GM12878 (cell line): ENCODE measurements at regions not wholly inside any gene's neighbourhood (a gene's known extent, or its start where the extent isn't known, plus 50 kb on each side); places are given as distances from the start of the nearest gene placed in this dataset.

ENCODE experiments used
- ATAC-seq: fragments of 200-7000 bp; cut with Tn5 transposase; 3 replicates; pipeline ENCODE4 v1.9.1; 2020; ENCODE audit warnings: mild to moderate bottlenecking, moderate library complexity
- BruUV-seq: library from RNA; stranded (reverse); fragments of 400-500 nt; replicated peaks from 2 replicates; lab custom pipeline; 2021; lab: Mats Ljungman, UMichigan
- CTCF ChIA-PET: fragments of 300-600 bp; sonication (Branson Sonifier 250); formaldehyde crosslinking; extraction: SDS; loops from one replicate; lab custom pipeline; 2021; ENCODE audit warnings: inconsistent platforms; lab: Yijun Ruan, JAX
- POLR2A ChIA-PET: fragments of 350-600 bp; formaldehyde crosslinking; extraction: SDS; loops from one replicate; lab custom pipeline; 2021; ENCODE audit warnings: inconsistent platforms; lab: Charles Lee
- RAD21 ChIA-PET: fragments of 300-600 bp; sonication (Branson Sonifier 250); formaldehyde crosslinking; loops from one replicate; lab custom pipeline; 2023; ENCODE audit warnings: antibody characterized with exemption; ENCODE audit not compliant: unreplicated experiment; lab: Charles Lee
- SMC1A ChIA-PET: fragments of 300-600 bp; sonication (Branson Sonifier 250); formaldehyde crosslinking; loops from one replicate; lab custom pipeline; 2023; ENCODE audit not compliant: unreplicated experiment, uncharacterized antibody; lab: Charles Lee
- DNase-seq: peaks from one replicate; pipeline ENCODE4 v3.0.0-alpha.2; 2011; ENCODE audit warnings: low read depth, low spot score
- FAIRE-seq: peaks from 3 replicates; lab custom pipeline; 2011; peaks lifted over from hg19 to GRCh38; lab: Jason Lieb, UNC
- H2AFZ ChIP-seq: 2 replicates; pipeline ENCODE4 v1.6.0; 2011; ENCODE audit warnings: low read depth, low read length, control low read depth; ENCODE audit not compliant: control insufficient read depth
- H3K27ac ChIP-seq: 2 replicates; pipeline ENCODE4 v1.5.1; 2011; ENCODE audit warnings: control low read depth; ENCODE audit not compliant: control insufficient read depth, insufficient read depth
- H3K27me3 ChIP-seq, 2 experiments: replicated peaks in 1 of 2; 2 replicates each; pipeline versions ENCODE4 v1.6.0 to v1.6.1; 2011; ENCODE audit warnings: low read length in 1 of 2; ENCODE audit not compliant: control insufficient read depth in 2 of 2, insufficient read depth in 2 of 2
- H3K36me3 ChIP-seq, 2 experiments: 2 replicates each; pipeline ENCODE4 v1.5.1; 2011; ENCODE audit warnings: low read length in 1 of 2; ENCODE audit not compliant: control insufficient read depth in 2 of 2, insufficient read depth in 2 of 2
- H3K4me1 ChIP-seq: 2 replicates; pipeline ENCODE4 v1.6.1; 2011; ENCODE audit warnings: mild to moderate bottlenecking, low read length, moderate library complexity, mixed read lengths; ENCODE audit not compliant: control insufficient read depth, insufficient read depth
- H3K4me2 ChIP-seq: 2 replicates; pipeline ENCODE4 v1.6.0; 2011; ENCODE audit warnings: control low read depth; ENCODE audit not compliant: control insufficient read depth, insufficient read depth
- H3K4me3 ChIP-seq: fragments of 200-600 bp; sonication (generic); 2 replicates; pipeline ENCODE4 v1.5.1; 2016
- H3K79me2 ChIP-seq: 2 replicates; pipeline ENCODE4 v1.6.0; 2011; ENCODE audit warnings: low read length; ENCODE audit not compliant: control insufficient read depth, insufficient read depth
- H3K9ac ChIP-seq: 2 replicates; pipeline ENCODE4 v1.8.0; 2011; ENCODE audit warnings: low read length, control low read depth, mixed read lengths; ENCODE audit not compliant: control insufficient read depth, insufficient read depth
- H3K9me3 ChIP-seq: replicated peaks from 3 replicates; pipeline ENCODE4 v1.5.1; 2011; ENCODE audit warnings: mild to moderate bottlenecking, low read length; ENCODE audit not compliant: control insufficient read depth, insufficient read depth
- H4K20me1 ChIP-seq: 2 replicates; pipeline ENCODE4 v1.6.0; 2011; ENCODE audit not compliant: control insufficient read depth, insufficient read depth
- BCLAF1 ChIP-seq: fragments of 450-650 bp; IDR thresholded peaks from 2 replicates; pipeline ENCODE4 v1.6.1; 2017; ENCODE audit warnings: antibody characterized with exemption, mild to moderate bottlenecking, moderate library complexity
- BMI1 ChIP-seq: fragments of 450-650 bp; IDR thresholded peaks from 2 replicates; pipeline ENCODE4 v1.6.1; 2016; ENCODE audit warnings: mild to moderate bottlenecking, moderate library complexity, borderline replicate concordance
- EED ChIP-seq: sonication (generic); IDR thresholded peaks from 2 replicates; pipeline ENCODE4 v1.6.1; 2016; ENCODE audit warnings: antibody characterized with exemption, low read depth
- FOS ChIP-seq: IDR thresholded peaks from 3 replicates; pipeline ENCODE4 v1.6.1; 2011; ENCODE audit warnings: borderline replicate concordance; ENCODE audit not compliant: insufficient read length; ENCODE audit errors: extremely low read depth
- NR2F1 ChIP-seq: fragments of 450-650 bp; conservative IDR thresholded peaks from 2 replicates; pipeline ENCODE4 v1.6.1; 2017; ENCODE audit warnings: mild to moderate bottlenecking
- SKIL ChIP-seq: fragments of 450-650 bp; IDR thresholded peaks from 2 replicates; pipeline ENCODE4 v1.6.1; 2017; ENCODE audit warnings: mild to moderate bottlenecking, low read depth, inconsistent platforms; ENCODE audit not compliant: poor library complexity, severe bottlenecking
- SPI1 ChIP-seq: IDR thresholded peaks from 2 replicates; pipeline ENCODE4 v1.6.1; 2011; ENCODE audit warnings: low read depth, mild to moderate bottlenecking, low read length, moderate library complexity, borderline replicate concordance; ENCODE audit not compliant: insufficient read depth
- ZBTB11 ChIP-seq: fragments of 450-650 bp; formaldehyde crosslinking; IDR thresholded peaks from 2 replicates; pipeline ENCODE4 v1.5.0; 2022; ENCODE audit warnings: mild to moderate bottlenecking, missing genetic modification characterization
- WGBS: methylation state at CpG from one replicate; pipeline ENCODE4 v1.1.6; 2016; ENCODE audit warnings: low lambda C conversion rate; ENCODE audit not compliant: insufficient replicate concordance, insufficient coverage; ENCODE audit errors: missing lambda C conversion rate; 5-methylcytosine and 5-hydroxymethylcytosine counted together
- in situ Hi-C: fragments of 300-500 bp; cut with MboI; formaldehyde crosslinking; loops from 9 replicates; pipeline ENCODE4 v1.14.3; 2018; ENCODE audit warnings: mixed read lengths
- intact Hi-C: fragments of 100-400 bp; cut with micrococcal nuclease; formaldehyde crosslinking; loops from one replicate; pipeline ENCODE4 v1.14.2; 2022; ENCODE audit not compliant: unreplicated experiment

- intact Hi-C loops, result no loop called here
- peak; percentile 11; the same call in 1 of the 2 replicates for TF ChIP-seq SPI1
- no peak for TF ChIP-seq NR2F1
- Histone ChIP-seq H3K27ac (no peak overlapping the region), H4K20me1 (no peaks in the 10 kb centered on the region), H3K79me2 (no peaks in the 10 kb centered on the region), H2AFZ (no peak overlapping the region), H3K4me2 (no peak overlapping the region), H3K9me3 (peaks cover 3% of the 10 kb centered on the region; the same call in 1 of the 3 replicates), H3K36me3 (no peaks in the 10 kb centered on the region), H3K27me3 (peaks cover 0 to 2% of the 10 kb centered on the region in 2 experiments; a peak in 1 of 4 replicates), H3K4me3 (no peak overlapping the region), H3K9ac (no peak overlapping the region), H3K4me1 (no peaks in the 10 kb centered on the region)
- FAIRE-seq, result no peak
- DNase-seq, result no peak
- WGBS, result 26% methylated on average over 2 of the region's 2 CpGs
- in situ Hi-C loops, result no loop called here
- ChIA-PET POLR2A (no interaction called here), SMC1A (interaction anchor here (1.2 to 1.7 kb wide), 2 partner anchors 10 to 121 kb away, joined by 3 to 5 read pairs; no protein-coding TSS in a partner anchor), CTCF (no interaction called here), RAD21 (no interaction called here)
- BruUV-seq, result no TSS peak
- no peak for ATAC-seq
These were observed 74.0 kb upstream of the RALGAPA2 start for GRCh38 chr20:20786428-20786827.

- Histone ChIP-seq H3K79me2 (no peaks in the 10 kb centered on the region), H3K9me3 (peaks cover 3% of the 10 kb centered on the region; the same call in 1 of the 3 replicates), H2AFZ (no peak overlapping the region), H4K20me1 (no peaks in the 10 kb centered on the region), H3K27me3 (peaks cover 0 to 2% of the 10 kb centered on the region in 2 experiments; a peak in 1 of 4 replicates), H3K36me3 (no peaks in the 10 kb centered on the region), H3K4me1 (no peaks in the 10 kb centered on the region; the same call in 1 of the 2 replicates), H3K4me2 (no peak overlapping the region), H3K27ac (no peak overlapping the region), H3K9ac (no peak overlapping the region), H3K4me3 (no peak overlapping the region)
- FAIRE-seq (no peak), ATAC-seq (no peak), DNase-seq (no peak)
- no TSS peak for BruUV-seq
- RAD21 ChIA-PET, result no interaction called here
- POLR2A ChIA-PET, result no interaction called here
- WGBS, result 7% methylated on average over 2 of the region's 2 CpGs
- intact Hi-C loops, result no loop called here
- SMC1A ChIA-PET, result interaction anchor here (1.2 to 1.7 kb wide), 2 partner anchors 8 to 119 kb away, joined by 3 to 5 read pairs; no protein-coding TSS in a partner anchor
- in situ Hi-C loops, result no loop called here
- CTCF ChIA-PET, result no interaction called here
- no peak for TF ChIP-seq EED
- no peak for TF ChIP-seq BCLAF1
- no peak for TF ChIP-seq ZBTB11 (CRISPR knock-in tag)
- TF ChIP-seq BMI1, result no peak
- no peak for TF ChIP-seq FOS
- TF ChIP-seq SKIL, result no peak
These were observed 72.8 kb upstream of the RALGAPA2 start for GRCh38 chr20:20785226-20785625.
